SK-N-SH (cell line): ENCODE measurements at regions not wholly inside any gene's neighbourhood (a gene's known extent, or its start where the extent isn't known, plus 50 kb on each side); places are given as distances from the start of the nearest gene placed in this dataset.

Experiments
- CTCF ChIA-PET: fragments of 300-600, 350-600 bp; formaldehyde crosslinking; extraction: SDS; loops from one replicate; lab custom pipeline; 2021; lab: Yijun Ruan, JAX
- POLR2A ChIA-PET: fragments of 350-600 bp; sonication (Branson Sonifier 250); formaldehyde crosslinking; extraction: SDS; loops from one replicate; lab custom pipeline; 2020; ENCODE audit warnings: antibody characterized with exemption, inconsistent platforms; lab: Yijun Ruan, JAX
- DNase-seq: peaks from one replicate; pipeline ENCODE4 v3.0.0; 2012
- H2AFZ ChIP-seq: fragments of 200-600 bp; sonication (generic); 2 replicates; pipeline ENCODE4 v1.8.1; 2016; ENCODE audit warnings: antibody characterized with exemption, mild to moderate bottlenecking, low read depth
- H3F3A ChIP-seq: fragments of 200-600 bp; sonication (generic); replicated peaks from 2 replicates; pipeline ENCODE3; 2016; ENCODE audit warnings: antibody characterized with exemption, mild to moderate bottlenecking; ENCODE audit not compliant: insufficient read depth
- H3K27ac ChIP-seq, 2 experiments: fragments of 200-500 bp in 1 of 2; fragments of 200-600 bp in 1 of 2; sonication (Bioruptor generic) in 1 of 2; sonication (generic), shearing (Covaris generic) in 1 of 2; 2 replicates each; pipeline versions ENCODE4 v1.5.1 to v1.6.1; 2014 to 2016; ENCODE audit warnings: low read depth in 2 of 2, inconsistent platforms in 1 of 2, low read length in 1 of 2, mild to moderate bottlenecking in 1 of 2, mixed read lengths in 1 of 2
- H3K27me3 ChIP-seq: fragments of 200-600 bp; sonication (generic), shearing (Covaris generic); 2 replicates; pipeline ENCODE4 v1.6.1; 2016; ENCODE audit warnings: mixed run types; ENCODE audit not compliant: insufficient read depth
- H3K36me3 ChIP-seq, 2 experiments: fragments of 200-500 bp in 1 of 2; fragments of 200-600 bp in 1 of 2; sonication (Bioruptor generic) in 1 of 2; sonication (generic) in 1 of 2; replicated peaks in 1 of 2; 2 replicates each; pipeline versions ENCODE3 to v1.5.1; 2014 to 2016; ENCODE audit warnings: low read length in 1 of 2, mild to moderate bottlenecking in 1 of 2; ENCODE audit not compliant: insufficient read depth in 2 of 2, control insufficient read depth in 1 of 2
- H3K4me1 ChIP-seq, 2 experiments: fragments of 200-500 bp in 1 of 2; fragments of 200-600 bp in 1 of 2; sonication (Bioruptor generic) in 1 of 2; sonication (generic), shearing (Covaris generic) in 1 of 2; 2 replicates each; pipeline versions ENCODE4 v1.5.1 to v1.6.1; 2014 to 2016; ENCODE audit warnings: low read depth in 1 of 2, low read length in 1 of 2, mixed run types in 1 of 2; ENCODE audit not compliant: insufficient read depth in 2 of 2, control insufficient read depth in 1 of 2
- H3K4me2 ChIP-seq: fragments of 200-600 bp; sonication (generic), shearing (Covaris generic); 2 replicates; pipeline ENCODE4 v1.6.1; 2017; ENCODE audit warnings: mixed run types
- H3K4me3 ChIP-seq, 2 experiments: fragments of 200-500 bp in 1 of 2; fragments of 200-600 bp in 1 of 2; sonication (Bioruptor generic) in 1 of 2; sonication (generic), shearing (Covaris generic) in 1 of 2; 2 replicates each; pipeline versions ENCODE4 v1.5.1 to v1.8.1; 2014 to 2016; ENCODE audit warnings: low read depth in 2 of 2, inconsistent platforms in 1 of 2, low read length in 1 of 2, mild to moderate bottlenecking in 1 of 2, mixed read lengths in 1 of 2, moderate library complexity in 1 of 2
- H3K79me2 ChIP-seq: fragments of 200-600 bp; sonication (generic); 2 replicates; pipeline ENCODE4 v1.8.1; 2017; ENCODE audit warnings: mild to moderate bottlenecking; ENCODE audit not compliant: insufficient read depth
- H3K9ac ChIP-seq: fragments of 200-600 bp; sonication (generic); 2 replicates; pipeline ENCODE4 v1.6.1; 2017; ENCODE audit warnings: mixed run types
- H3K9me2 ChIP-seq: fragments of 200-600 bp; sonication (generic); 2 replicates; pipeline ENCODE4 v1.6.1; 2017; ENCODE audit warnings: mixed run types
- H3K9me3 ChIP-seq: fragments of 200-600 bp; sonication (generic); 2 replicates; pipeline ENCODE4 v1.6.1; 2017; ENCODE audit warnings: mixed run types, mild to moderate bottlenecking, moderate library complexity
- H4K20me1 ChIP-seq: fragments of 200-600 bp; sonication (generic); 2 replicates; pipeline ENCODE4 v1.6.1; 2017; ENCODE audit warnings: mild to moderate bottlenecking, mixed run types; ENCODE audit not compliant: insufficient read depth
- ELF1 ChIP-seq: IDR thresholded peaks from 2 replicates; pipeline ENCODE4 v1.4.0; 2012
- EZH2phosphoT487 ChIP-seq: fragments of 200-600 bp; sonication (generic); IDR thresholded peaks from 2 replicates; pipeline ENCODE4 v1.6.1; 2017; ENCODE audit warnings: low read depth, mixed run types, mild to moderate bottlenecking, antibody characterized with exemption, moderate library complexity, borderline replicate concordance
- FOSL2 ChIP-seq: IDR thresholded peaks from 2 replicates; pipeline ENCODE4 v1.4.0; 2012; ENCODE audit warnings: low read depth, mild to moderate bottlenecking, moderate library complexity, borderline replicate concordance
- FOXJ3 ChIP-seq: sonication (generic); formaldehyde crosslinking; IDR thresholded peaks from 2 replicates; pipeline ENCODE4 v1.5.1; 2020; ENCODE audit warnings: mild to moderate bottlenecking, missing genetic modification reagents
- JUND ChIP-seq: IDR thresholded peaks from 2 replicates; pipeline ENCODE4 v1.4.0; 2012
- MXI1 ChIP-seq: IDR thresholded peaks from 2 replicates; pipeline ENCODE4 v1.6.1; 2012; ENCODE audit warnings: mild to moderate bottlenecking, low read depth, low read length, improper control_type of control experiment
- RXRA ChIP-seq: IDR thresholded peaks from 2 replicates; pipeline ENCODE4 v1.4.0; 2012; ENCODE audit warnings: low read depth, mild to moderate bottlenecking, borderline replicate concordance
- TCF12 ChIP-seq: IDR thresholded peaks from 2 replicates; pipeline ENCODE4 v1.4.0; 2012
- ZBTB33 ChIP-seq: IDR thresholded peaks from 2 replicates; pipeline ENCODE4 v1.4.0; 2012; ENCODE audit warnings: low read depth, borderline replicate concordance
- WGBS: methylation state at CpG from one replicate; pipeline ENCODE4 v1.1.6; 2017; ENCODE audit warnings: low lambda C conversion rate; 5-methylcytosine and 5-hydroxymethylcytosine counted together
- TF ChIP-seq, protein P1 (sequence below): IDR thresholded peaks from 2 replicates; pipeline ENCODE4 v1.6.1; 2012; ENCODE audit warnings: mild to moderate bottlenecking, low read depth, low read length, moderate library complexity
- TF ChIP-seq, protein P2 (sequence below): IDR thresholded peaks from 2 replicates; pipeline ENCODE4 v1.4.0; 2012; ENCODE audit warnings: low read depth
- TF ChIP-seq, protein P3 (sequence below): IDR thresholded peaks from 2 replicates; pipeline ENCODE4; 2012
- TF ChIP-seq, protein P4 (sequence below): fragments of 150-350 bp; IDR thresholded peaks from 2 replicates; pipeline ENCODE4 v1.6.1; 2016; ENCODE audit warnings: mild to moderate bottlenecking, low read depth, low read length

- no peak for DNase-seq
- no peaks in the 10 kb centered on the region for H3K36me3 ChIP-seq
- no peaks in the 10 kb centered on the region for H3K9me2 ChIP-seq
- no peaks in the 10 kb centered on the region for H3F3A ChIP-seq
- H3K4me2 ChIP-seq = no peak overlapping the region
- ChIA-PET CTCF (interaction anchor here (1.3 kb wide), 1 partner anchor 20 kb away, joined by 3 read pairs; no protein-coding TSS in a partner anchor), POLR2A (no interaction called here)
- H3K4me3 ChIP-seq = no peak overlapping the region
- no peaks in the 10 kb centered on the region for H3K79me2 ChIP-seq
- TF ChIP-seq, protein P1, sequence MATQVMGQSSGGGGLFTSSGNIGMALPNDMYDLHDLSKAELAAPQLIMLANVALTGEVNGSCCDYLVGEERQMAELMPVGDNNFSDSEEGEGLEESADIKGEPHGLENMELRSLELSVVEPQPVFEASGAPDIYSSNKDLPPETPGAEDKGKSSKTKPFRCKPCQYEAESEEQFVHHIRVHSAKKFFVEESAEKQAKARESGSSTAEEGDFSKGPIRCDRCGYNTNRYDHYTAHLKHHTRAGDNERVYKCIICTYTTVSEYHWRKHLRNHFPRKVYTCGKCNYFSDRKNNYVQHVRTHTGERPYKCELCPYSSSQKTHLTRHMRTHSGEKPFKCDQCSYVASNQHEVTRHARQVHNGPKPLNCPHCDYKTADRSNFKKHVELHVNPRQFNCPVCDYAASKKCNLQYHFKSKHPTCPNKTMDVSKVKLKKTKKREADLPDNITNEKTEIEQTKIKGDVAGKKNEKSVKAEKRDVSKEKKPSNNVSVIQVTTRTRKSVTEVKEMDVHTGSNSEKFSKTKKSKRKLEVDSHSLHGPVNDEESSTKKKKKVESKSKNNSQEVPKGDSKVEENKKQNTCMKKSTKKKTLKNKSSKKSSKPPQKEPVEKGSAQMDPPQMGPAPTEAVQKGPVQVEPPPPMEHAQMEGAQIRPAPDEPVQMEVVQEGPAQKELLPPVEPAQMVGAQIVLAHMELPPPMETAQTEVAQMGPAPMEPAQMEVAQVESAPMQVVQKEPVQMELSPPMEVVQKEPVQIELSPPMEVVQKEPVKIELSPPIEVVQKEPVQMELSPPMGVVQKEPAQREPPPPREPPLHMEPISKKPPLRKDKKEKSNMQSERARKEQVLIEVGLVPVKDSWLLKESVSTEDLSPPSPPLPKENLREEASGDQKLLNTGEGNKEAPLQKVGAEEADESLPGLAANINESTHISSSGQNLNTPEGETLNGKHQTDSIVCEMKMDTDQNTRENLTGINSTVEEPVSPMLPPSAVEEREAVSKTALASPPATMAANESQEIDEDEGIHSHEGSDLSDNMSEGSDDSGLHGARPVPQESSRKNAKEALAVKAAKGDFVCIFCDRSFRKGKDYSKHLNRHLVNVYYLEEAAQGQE = no peak
- TF ChIP-seq, protein P2, sequence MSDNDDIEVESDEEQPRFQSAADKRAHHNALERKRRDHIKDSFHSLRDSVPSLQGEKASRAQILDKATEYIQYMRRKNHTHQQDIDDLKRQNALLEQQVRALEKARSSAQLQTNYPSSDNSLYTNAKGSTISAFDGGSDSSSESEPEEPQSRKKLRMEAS = no peak
- TF ChIP-seq FOXJ3 (no peak), ELF1 (no peak), EZH2phosphoT487 (no peak), JUND (no peak), MXI1 (no peak)
- no peaks in the 10 kb centered on the region; a peak in 2 of 4 replicates for H3K4me1 ChIP-seq
- no peaks in the 10 kb centered on the region for H4K20me1 ChIP-seq
- H3K9me3 ChIP-seq = no peaks in the 10 kb centered on the region
- H3K27ac ChIP-seq = no peak overlapping the region
- no peak overlapping the region for H2AFZ ChIP-seq
- H3K27me3 ChIP-seq = no peaks in the 10 kb centered on the region
- no peak overlapping the region for H3K9ac ChIP-seq
- WGBS = 83% methylated on average over 4 of the region's 4 CpGs
Observed at GRCh38 chr4:112882286-112882685, 167.2 kb upstream of the ANK2 start.

- Histone ChIP-seq H3K79me2 (no peaks in the 10 kb centered on the region), H3F3A (no peaks in the 10 kb centered on the region), H3K27ac (0 out of 4 replicates have a peak overlapping the region, but pooled peaks of 1 of the 2 experiments have one; percentile 16), H4K20me1 (no peaks in the 10 kb centered on the region)
- POLR2A ChIA-PET = no interaction called here
- 58% methylated on average over 1 of the region's 1 CpG for WGBS
- TF ChIP-seq RXRA (no peak), ZBTB33 (no peak), TCF12 (no peak), ELF1 (no peak), FOSL2 (no peak)
- TF ChIP-seq, protein P1 = no peak
- TF ChIP-seq, protein P3, sequence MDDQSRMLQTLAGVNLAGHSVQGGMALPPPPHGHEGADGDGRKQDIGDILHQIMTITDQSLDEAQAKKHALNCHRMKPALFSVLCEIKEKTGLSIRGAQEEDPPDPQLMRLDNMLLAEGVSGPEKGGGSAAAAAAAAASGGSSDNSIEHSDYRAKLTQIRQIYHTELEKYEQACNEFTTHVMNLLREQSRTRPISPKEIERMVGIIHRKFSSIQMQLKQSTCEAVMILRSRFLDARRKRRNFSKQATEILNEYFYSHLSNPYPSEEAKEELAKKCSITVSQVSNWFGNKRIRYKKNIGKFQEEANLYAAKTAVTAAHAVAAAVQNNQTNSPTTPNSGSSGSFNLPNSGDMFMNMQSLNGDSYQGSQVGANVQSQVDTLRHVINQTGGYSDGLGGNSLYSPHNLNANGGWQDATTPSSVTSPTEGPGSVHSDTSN = no peak
- TF ChIP-seq, protein P4, sequence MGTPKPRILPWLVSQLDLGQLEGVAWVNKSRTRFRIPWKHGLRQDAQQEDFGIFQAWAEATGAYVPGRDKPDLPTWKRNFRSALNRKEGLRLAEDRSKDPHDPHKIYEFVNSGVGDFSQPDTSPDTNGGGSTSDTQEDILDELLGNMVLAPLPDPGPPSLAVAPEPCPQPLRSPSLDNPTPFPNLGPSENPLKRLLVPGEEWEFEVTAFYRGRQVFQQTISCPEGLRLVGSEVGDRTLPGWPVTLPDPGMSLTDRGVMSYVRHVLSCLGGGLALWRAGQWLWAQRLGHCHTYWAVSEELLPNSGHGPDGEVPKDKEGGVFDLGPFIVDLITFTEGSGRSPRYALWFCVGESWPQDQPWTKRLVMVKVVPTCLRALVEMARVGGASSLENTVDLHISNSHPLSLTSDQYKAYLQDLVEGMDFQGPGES = no peak
- TF ChIP-seq, all 33 proteins: peak for 0
- DNase-seq = no peak
- CTCF ChIA-PET = interaction anchor here (0.8 to 1.4 kb wide), 5 partner anchors 22 to 247 kb away, joined by 3 to 5 read pairs (median 3); no protein-coding TSS in a partner anchor
- peaks cover 0 to 2% of the 10 kb centered on the region in 2 experiments; a peak in 2 of 4 replicates for H3K4me1 ChIP-seq
- H3K9ac ChIP-seq = no peak overlapping the region
- H3K9me3 ChIP-seq = no peaks in the 10 kb centered on the region
- no peaks in the 10 kb centered on the region for H3K27me3 ChIP-seq
- H3K36me3 ChIP-seq = no peaks in the 10 kb centered on the region
- no peaks in the 10 kb centered on the region for H3K9me2 ChIP-seq
- H2AFZ ChIP-seq = no peak overlapping the region
- no peak overlapping the region for H3K4me3 ChIP-seq
- H3K4me2 ChIP-seq = no peak overlapping the region
Observed at GRCh38 chr4:112884406-112884805, 165.0 kb upstream of the ANK2 start.
